K562 (cell line): ENCODE measurements at regions not wholly inside any gene's neighbourhood (a gene's known extent, or its start where the extent isn't known, plus 50 kb on each side); places are given as distances from the start of the nearest gene placed in this dataset.
A peak's percentile ranks its signal among the peaks of the same experiment; 100 is the strongest.

ENCODE experiments used
- AFF4 ChIP-seq: sonication (generic); formaldehyde crosslinking; IDR thresholded peaks from 2 replicates; pipeline ENCODE4 v1.8.0; 2023; ENCODE audit warnings: mild to moderate bottlenecking, missing genetic modification reagents
- BCOR ChIP-seq: fragments of 450-650 bp; IDR thresholded peaks from 2 replicates; pipeline ENCODE4 v1.6.1; 2016
- CC2D1A ChIP-seq: fragments of 450-650 bp; IDR thresholded peaks from 2 replicates; pipeline ENCODE4 v1.6.1; 2017; ENCODE audit warnings: mild to moderate bottlenecking
- CTCFL ChIP-seq: IDR thresholded peaks from 2 replicates; pipeline ENCODE4 v1.6.1; 2011; ENCODE audit warnings: borderline replicate concordance, low read depth, mild to moderate bottlenecking, moderate library complexity, low read length; ENCODE audit not compliant: insufficient read depth, poor library complexity, severe bottlenecking
- EP300 ChIP-seq: IDR thresholded peaks from 2 replicates; pipeline ENCODE4 v1.6.1; 2012; ENCODE audit warnings: low read length, improper control_type of control experiment
- GATAD2B ChIP-seq: fragments of 450-650 bp; IDR thresholded peaks from 2 replicates; pipeline ENCODE4 v1.6.1; 2017; ENCODE audit warnings: mild to moderate bottlenecking, borderline replicate concordance
- HDAC3 ChIP-seq: fragments of 450-650 bp; IDR thresholded peaks from 2 replicates; pipeline ENCODE4 v1.6.1; 2018; ENCODE audit warnings: borderline replicate concordance, mild to moderate bottlenecking, moderate library complexity; ENCODE audit not compliant: partially characterized antibody
- KHSRP ChIP-seq: fragments of 450-650 bp; IDR thresholded peaks from 2 replicates; pipeline ENCODE4 v1.6.1; 2017
- MEF2D ChIP-seq: conservative IDR thresholded peaks from 2 replicates; pipeline ENCODE4 v1.6.1; 2016; ENCODE audit warnings: low read depth, missing genetic modification characterization, missing compliant biosample characterization
- MYBL2 ChIP-seq, 2 experiments: fragments of 450-650 bp in 1 of 2; sonication (generic) in 1 of 2; formaldehyde crosslinking in 1 of 2; IDR thresholded peaks; 2 replicates each; pipeline versions ENCODE4 v1.6.1 to v1.8.1; 2017 to 2022; ENCODE audit warnings: borderline replicate concordance in 1 of 2, inconsistent platforms in 1 of 2, low read depth in 1 of 2, mild to moderate bottlenecking in 1 of 2, missing genetic modification reagents in 1 of 2, moderate library complexity in 1 of 2
- NFYB ChIP-seq: IDR thresholded peaks from 2 replicates; pipeline ENCODE4 v1.6.1; 2011; ENCODE audit warnings: mild to moderate bottlenecking, moderate library complexity; ENCODE audit not compliant: insufficient read length; ENCODE audit errors: extremely low read depth
- NR2C1 ChIP-seq, 2 experiments: fragments of 450-650 bp; IDR thresholded peaks; 2 replicates each; pipeline ENCODE4 v1.6.1; 2017; ENCODE audit warnings: mild to moderate bottlenecking in 2 of 2, antibody characterized with exemption in 1 of 2, inconsistent platforms in 1 of 2, missing compliant biosample characterization in 1 of 2, missing genetic modification characterization in 1 of 2
- OTX1 ChIP-seq: fragments of 450-650 bp; formaldehyde crosslinking; IDR thresholded peaks from 2 replicates; pipeline ENCODE4 v1.4.0; 2022; ENCODE audit warnings: mild to moderate bottlenecking
- PHB2 ChIP-seq: fragments of 450-650 bp; IDR thresholded peaks from 2 replicates; pipeline ENCODE4 v1.6.1; 2017; ENCODE audit warnings: low read depth
- PHF8 ChIP-seq: fragments of 200-600 bp; sonication (generic); IDR thresholded peaks from 2 replicates; pipeline ENCODE4 v1.6.1; 2012; ENCODE audit warnings: mixed run types, mild to moderate bottlenecking, inconsistent platforms, low read length, moderate library complexity, borderline replicate concordance
- RNF2 ChIP-seq: sonication (generic); IDR thresholded peaks from 2 replicates; pipeline ENCODE4 v1.6.1; 2016
- SAP30 ChIP-seq: fragments of 200-600 bp; sonication (generic); IDR thresholded peaks from 2 replicates; pipeline ENCODE4 v1.6.1; 2012; ENCODE audit warnings: borderline replicate concordance, low read depth, mild to moderate bottlenecking, moderate library complexity, low read length, control low read depth, inconsistent platforms; ENCODE audit not compliant: insufficient read depth, poor library complexity, severe bottlenecking
- SNIP1 ChIP-seq: fragments of 450-650 bp; IDR thresholded peaks from 2 replicates; pipeline ENCODE4 v1.7.1; 2017; ENCODE audit warnings: low read depth, mild to moderate bottlenecking
- STAT5A ChIP-seq: IDR thresholded peaks from 2 replicates; pipeline ENCODE4 v1.6.1; 2012; ENCODE audit warnings: low read length, inconsistent platforms, borderline replicate concordance
- TCFL5 ChIP-seq: fragments of 250-450 bp; sonication (Bioruptor Pico); conservative IDR thresholded peaks from 2 replicates; pipeline ENCODE4 v1.6.1; 2021; ENCODE audit warnings: mild to moderate bottlenecking, moderate library complexity, matching md5 sums
- TEAD2 ChIP-seq: fragments of 450-650 bp; IDR thresholded peaks from 2 replicates; pipeline ENCODE4 v1.6.1; 2016; ENCODE audit warnings: missing genetic modification characterization, control low read depth, missing compliant biosample characterization
- ZNF175 ChIP-seq: fragments of 200-800 bp; sonication (Bioruptor generic); IDR thresholded peaks from 2 replicates; pipeline ENCODE4 v1.6.1; 2016; ENCODE audit warnings: low read depth, mild to moderate bottlenecking, missing genetic modification characterization, missing compliant biosample characterization
- ZNF316 ChIP-seq: fragments of 450-650 bp; IDR thresholded peaks from 2 replicates; pipeline ENCODE4 v1.6.1; 2016

- TF ChIP-seq PHF8: no peak
- TF ChIP-seq STAT5A: peak; percentile 83
- peak; percentile 90 for TF ChIP-seq HDAC3
- TF ChIP-seq RNF2: peak; percentile 92; the same call in 1 of the 2 replicates
- TF ChIP-seq ZNF175: peak; percentile 97
- 0 out of 2 replicates have a peak, but pooled peaks have one; percentile 72 for TF ChIP-seq TCFL5
- TF ChIP-seq NR2C1 (IDR thresholded peaks at IDR 0.05): peak; percentile 41; the same call in 1 of the 2 replicates
- TF ChIP-seq NR2C1 (tag; IDR thresholded peaks at IDR 0.05): peak; percentile 80
- no peak for TF ChIP-seq SAP30
- TF ChIP-seq KHSRP: 0 out of 2 replicates have a peak, but pooled peaks have one; percentile 59
- TF ChIP-seq ZNF316: peak; percentile 48; the same call in 1 of the 2 replicates
- TF ChIP-seq MEF2D: peak; percentile 83
- peak; percentile 65; the same call in 1 of the 2 replicates for TF ChIP-seq SNIP1
- TF ChIP-seq CC2D1A: peak; percentile 58; the same call in 1 of the 2 replicates
- TF ChIP-seq CTCFL: no peak
- TF ChIP-seq TEAD2: peak; percentile 4; the same call in 1 of the 2 replicates
- TF ChIP-seq AFF4 (CRISPR knock-in tag): no peak
- peak; percentile 88 for TF ChIP-seq OTX1 (CRISPR knock-in tag)
- peak; percentile 60; the same call in 1 of the 2 replicates for TF ChIP-seq GATAD2B
- no peak for TF ChIP-seq MYBL2 (IDR thresholded peaks at IDR 0.05; ENCODE audit: low read depth)
- TF ChIP-seq MYBL2 (CRISPR knock-in tag; IDR thresholded peaks at IDR 0.05; ENCODE audit: borderline replicate concordance): no peak
- TF ChIP-seq BCOR: peak; percentile 65; the same call in 1 of the 2 replicates
- TF ChIP-seq NFYB: no peak
- peak; percentile 99 for TF ChIP-seq EP300
- TF ChIP-seq PHB2: peak; percentile 88
These were observed 65.0 kb upstream of the MOCS1 start (continued) for GRCh38 chr6:39999006-39999867.
